Thyroid gland (tissue), 4 donors: ENCODE measurements at regions not wholly inside any gene's neighbourhood (a gene's known extent, or its start where the extent isn't known, plus 50 kb on each side); places are given as distances from the start of the nearest gene placed in this dataset.

ENCODE experiments used
- CTCF ChIP-seq, 6 experiments: fragments of 200-600 bp in 3 of 6; fragments of 450-650 bp in 3 of 6; sonication (generic) in 3 of 6; IDR thresholded peaks; one replicate each; pipeline ENCODE4 v1.5.1; 2016 to 2019; ENCODE audit warnings: antibody characterized with exemption in 6 of 6, mild to moderate bottlenecking in 2 of 6, inconsistent platforms in 1 of 6, moderate library complexity in 1 of 6
- POLR2A ChIP-seq, 2 donors: fragments of 450-650 bp; IDR thresholded peaks; one replicate each; pipeline ENCODE4 v1.6.1; 2017; ENCODE audit warnings: antibody characterized with exemption in 2 of 2, mild to moderate bottlenecking in 2 of 2, moderate library complexity in 1 of 2

GRCh38 chr4:119725688-119726330 lies 97.2 kb upstream of the PDE5A start:
- TF ChIP-seq POLR2A (IDR thresholded peaks at IDR 0.05) = no peak
- no peak for TF ChIP-seq CTCF (IDR thresholded peaks at IDR 0.05)
